ENCODE measurements at regions not wholly inside any gene's neighbourhood (a gene's known extent, or its start where the extent isn't known, plus 50 kb on each side); places are given as distances from the start of the nearest gene placed in this dataset.

DNA sequence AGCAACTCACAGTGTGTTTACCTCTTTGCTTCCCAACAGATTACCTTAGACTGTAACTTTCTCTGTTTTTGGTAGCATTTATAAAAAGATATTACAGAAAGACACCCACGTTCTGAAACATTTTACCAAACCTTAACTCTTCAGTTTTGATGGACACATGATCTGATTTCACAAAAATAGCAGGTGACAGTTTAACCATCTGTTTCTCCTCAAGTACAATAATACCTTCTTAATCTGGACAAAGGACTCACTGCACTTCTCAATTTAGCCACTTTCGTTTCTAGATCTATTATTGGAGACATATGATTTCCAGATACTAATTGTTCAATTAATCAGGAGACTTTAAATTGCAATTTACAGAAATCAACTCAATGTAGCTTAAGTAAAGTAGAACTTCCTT is 703.8 kb upstream of the KIF2B start:
- no peak for TF ChIP-seq CTCF (IDR thresholded peaks at IDR 0.05)
- TF ChIP-seq POLR2A (IDR thresholded peaks at IDR 0.05) = no peak

Data from thyroid gland (tissue), 4 donors.